Ovary (tissue), 3 donors: ENCODE measurements at regions not wholly inside any gene's neighbourhood (a gene's known extent, or its start where the extent isn't known, plus 50 kb on each side); places are given as distances from the start of the nearest gene placed in this dataset.

ENCODE experiments used
- CTCF ChIP-seq, 3 donors: fragments of 450-650 bp in 2 of 3; fragments of 200-600 bp in 1 of 3; IDR thresholded peaks; one replicate each; pipeline versions ENCODE4 v1.5.1 to v1.8.0; 2016 to 2022; ENCODE audit warnings: antibody characterized with exemption in 3 of 3, mild to moderate bottlenecking in 1 of 3
- POLR2A ChIP-seq: fragments of 450-650 bp; IDR thresholded peaks from one replicate; pipeline ENCODE4 v1.6.1; 2017; ENCODE audit warnings: antibody characterized with exemption, mild to moderate bottlenecking, moderate library complexity
- donor health status: DM: no; HTN: no; CAD: no.

GRCh38 chr17:31646642-31647041 is 212.4 kb downstream of the COPRS start:
- TF ChIP-seq CTCF (IDR thresholded peaks at IDR 0.05) (no peak), POLR2A (no peak)
